ENCODE measurements at regions not wholly inside any gene's neighbourhood (a gene's known extent, or its start where the extent isn't known, plus 50 kb on each side); places are given as distances from the start of the nearest gene placed in this dataset.

DNA sequence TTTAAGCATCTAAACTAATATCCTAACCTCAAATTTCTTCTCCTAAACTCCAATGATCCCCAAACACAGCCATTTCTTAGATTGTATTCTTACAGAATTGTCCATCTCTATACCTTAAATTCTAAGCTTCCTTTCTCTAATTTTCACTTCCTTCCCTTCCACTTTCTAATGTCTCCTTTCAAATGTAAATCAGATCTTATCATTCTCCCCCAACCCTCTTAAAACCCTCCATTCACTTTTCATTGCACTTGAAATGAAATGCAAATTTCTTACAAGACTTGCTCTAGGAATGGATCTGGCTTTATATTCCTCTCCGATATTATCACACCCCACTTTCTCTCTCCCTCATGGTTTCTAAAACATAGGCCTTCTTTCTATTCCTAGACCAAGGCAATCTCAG is 534.6 kb downstream of the LMO4 start:
- TF ChIP-seq NR2C2 (CRISPR knock-in tag; IDR thresholded peaks at IDR 0.05) (no peak), ETV6 (CRISPR knock-in tag; IDR thresholded peaks at IDR 0.05) (no peak), CBFB (CRISPR knock-in tag; IDR thresholded peaks at IDR 0.05; ENCODE audit: low read depth) (no peak), FOXK1 (CRISPR knock-in tag; IDR thresholded peaks at IDR 0.05) (no peak), ZNF138 (CRISPR knock-in tag; conservative IDR thresholded peaks at IDR 0.05) (no peak), NFYB (CRISPR knock-in tag; conservative IDR thresholded peaks at IDR 0.05; ENCODE audit: low read depth) (no peak), JUN (CRISPR knock-in tag; IDR thresholded peaks at IDR 0.05) (no peak), CREB1 (CRISPR knock-in tag; IDR thresholded peaks at IDR 0.05) (no peak), SOX15 (CRISPR knock-in tag; IDR thresholded peaks at IDR 0.05) (no peak)
- TF ChIP-seq, protein P1, sequence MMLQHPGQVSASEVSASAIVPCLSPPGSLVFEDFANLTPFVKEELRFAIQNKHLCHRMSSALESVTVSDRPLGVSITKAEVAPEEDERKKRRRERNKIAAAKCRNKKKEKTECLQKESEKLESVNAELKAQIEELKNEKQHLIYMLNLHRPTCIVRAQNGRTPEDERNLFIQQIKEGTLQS (CRISPR knock-in tag; conservative IDR thresholded peaks at IDR 0.05), result no peak
- TF ChIP-seq, protein P2, sequence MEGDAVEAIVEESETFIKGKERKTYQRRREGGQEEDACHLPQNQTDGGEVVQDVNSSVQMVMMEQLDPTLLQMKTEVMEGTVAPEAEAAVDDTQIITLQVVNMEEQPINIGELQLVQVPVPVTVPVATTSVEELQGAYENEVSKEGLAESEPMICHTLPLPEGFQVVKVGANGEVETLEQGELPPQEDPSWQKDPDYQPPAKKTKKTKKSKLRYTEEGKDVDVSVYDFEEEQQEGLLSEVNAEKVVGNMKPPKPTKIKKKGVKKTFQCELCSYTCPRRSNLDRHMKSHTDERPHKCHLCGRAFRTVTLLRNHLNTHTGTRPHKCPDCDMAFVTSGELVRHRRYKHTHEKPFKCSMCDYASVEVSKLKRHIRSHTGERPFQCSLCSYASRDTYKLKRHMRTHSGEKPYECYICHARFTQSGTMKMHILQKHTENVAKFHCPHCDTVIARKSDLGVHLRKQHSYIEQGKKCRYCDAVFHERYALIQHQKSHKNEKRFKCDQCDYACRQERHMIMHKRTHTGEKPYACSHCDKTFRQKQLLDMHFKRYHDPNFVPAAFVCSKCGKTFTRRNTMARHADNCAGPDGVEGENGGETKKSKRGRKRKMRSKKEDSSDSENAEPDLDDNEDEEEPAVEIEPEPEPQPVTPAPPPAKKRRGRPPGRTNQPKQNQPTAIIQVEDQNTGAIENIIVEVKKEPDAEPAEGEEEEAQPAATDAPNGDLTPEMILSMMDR (IDR thresholded peaks at IDR 0.05), result no peak
- TF ChIP-seq, protein P3, sequence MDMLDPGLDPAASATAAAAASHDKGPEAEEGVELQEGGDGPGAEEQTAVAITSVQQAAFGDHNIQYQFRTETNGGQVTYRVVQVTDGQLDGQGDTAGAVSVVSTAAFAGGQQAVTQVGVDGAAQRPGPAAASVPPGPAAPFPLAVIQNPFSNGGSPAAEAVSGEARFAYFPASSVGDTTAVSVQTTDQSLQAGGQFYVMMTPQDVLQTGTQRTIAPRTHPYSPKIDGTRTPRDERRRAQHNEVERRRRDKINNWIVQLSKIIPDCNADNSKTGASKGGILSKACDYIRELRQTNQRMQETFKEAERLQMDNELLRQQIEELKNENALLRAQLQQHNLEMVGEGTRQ (CRISPR knock-in tag; IDR thresholded peaks at IDR 0.05), result no peak
- TF ChIP-seq, protein P4, sequence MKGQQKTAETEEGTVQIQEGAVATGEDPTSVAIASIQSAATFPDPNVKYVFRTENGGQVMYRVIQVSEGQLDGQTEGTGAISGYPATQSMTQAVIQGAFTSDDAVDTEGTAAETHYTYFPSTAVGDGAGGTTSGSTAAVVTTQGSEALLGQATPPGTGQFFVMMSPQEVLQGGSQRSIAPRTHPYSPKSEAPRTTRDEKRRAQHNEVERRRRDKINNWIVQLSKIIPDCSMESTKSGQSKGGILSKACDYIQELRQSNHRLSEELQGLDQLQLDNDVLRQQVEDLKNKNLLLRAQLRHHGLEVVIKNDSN (CRISPR knock-in tag; IDR thresholded peaks at IDR 0.05), result no peak
- TF ChIP-seq, protein P5, sequence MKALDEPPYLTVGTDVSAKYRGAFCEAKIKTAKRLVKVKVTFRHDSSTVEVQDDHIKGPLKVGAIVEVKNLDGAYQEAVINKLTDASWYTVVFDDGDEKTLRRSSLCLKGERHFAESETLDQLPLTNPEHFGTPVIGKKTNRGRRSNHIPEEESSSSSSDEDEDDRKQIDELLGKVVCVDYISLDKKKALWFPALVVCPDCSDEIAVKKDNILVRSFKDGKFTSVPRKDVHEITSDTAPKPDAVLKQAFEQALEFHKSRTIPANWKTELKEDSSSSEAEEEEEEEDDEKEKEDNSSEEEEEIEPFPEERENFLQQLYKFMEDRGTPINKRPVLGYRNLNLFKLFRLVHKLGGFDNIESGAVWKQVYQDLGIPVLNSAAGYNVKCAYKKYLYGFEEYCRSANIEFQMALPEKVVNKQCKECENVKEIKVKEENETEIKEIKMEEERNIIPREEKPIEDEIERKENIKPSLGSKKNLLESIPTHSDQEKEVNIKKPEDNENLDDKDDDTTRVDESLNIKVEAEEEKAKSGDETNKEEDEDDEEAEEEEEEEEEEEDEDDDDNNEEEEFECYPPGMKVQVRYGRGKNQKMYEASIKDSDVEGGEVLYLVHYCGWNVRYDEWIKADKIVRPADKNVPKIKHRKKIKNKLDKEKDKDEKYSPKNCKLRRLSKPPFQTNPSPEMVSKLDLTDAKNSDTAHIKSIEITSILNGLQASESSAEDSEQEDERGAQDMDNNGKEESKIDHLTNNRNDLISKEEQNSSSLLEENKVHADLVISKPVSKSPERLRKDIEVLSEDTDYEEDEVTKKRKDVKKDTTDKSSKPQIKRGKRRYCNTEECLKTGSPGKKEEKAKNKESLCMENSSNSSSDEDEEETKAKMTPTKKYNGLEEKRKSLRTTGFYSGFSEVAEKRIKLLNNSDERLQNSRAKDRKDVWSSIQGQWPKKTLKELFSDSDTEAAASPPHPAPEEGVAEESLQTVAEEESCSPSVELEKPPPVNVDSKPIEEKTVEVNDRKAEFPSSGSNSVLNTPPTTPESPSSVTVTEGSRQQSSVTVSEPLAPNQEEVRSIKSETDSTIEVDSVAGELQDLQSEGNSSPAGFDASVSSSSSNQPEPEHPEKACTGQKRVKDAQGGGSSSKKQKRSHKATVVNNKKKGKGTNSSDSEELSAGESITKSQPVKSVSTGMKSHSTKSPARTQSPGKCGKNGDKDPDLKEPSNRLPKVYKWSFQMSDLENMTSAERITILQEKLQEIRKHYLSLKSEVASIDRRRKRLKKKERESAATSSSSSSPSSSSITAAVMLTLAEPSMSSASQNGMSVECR (CRISPR knock-in tag; IDR thresholded peaks at IDR 0.05; ENCODE audit: borderline replicate concordance), result no peak
